HG02610 (cell line): ENCODE measurements at regions not wholly inside any gene's neighbourhood (a gene's known extent, or its start where the extent isn't known, plus 50 kb on each side); places are given as distances from the start of the nearest gene placed in this dataset.

Experiments
- ATAC-seq: cut with Tn5 transposase; IDR thresholded peaks from one replicate; pipeline ENCODE4 v1.9.1; 2021; ENCODE audit warnings: mild to moderate bottlenecking, moderate library complexity; ENCODE audit not compliant: unreplicated experiment

- ATAC-seq: no peak
These were observed 438.7 kb upstream of the SALL3 start for GRCh38 chr18:78540636-78541529.

GRCh38 chr18:78542204-78542603 lies 437.4 kb upstream of the SALL3 start:
- ATAC-seq: no peak

- ATAC-seq: no peak
These were observed 436.4 kb upstream of the SALL3 start for GRCh38 chr18:78543201-78543725.

GRCh38 chr18:78546281-78546680 lies 433.3 kb upstream of the SALL3 start:
- no peak for ATAC-seq

- no peak for ATAC-seq
These were observed 431.8 kb upstream of the SALL3 start for GRCh38 chr18:78547817-78548216.

- no peak for ATAC-seq
These were observed 431.2 kb upstream of the SALL3 start for GRCh38 chr18:78548261-78549058.

- no peak for ATAC-seq
These were observed 429.6 kb upstream of the SALL3 start for GRCh38 chr18:78549971-78550370.

GRCh38 chr18:78554944-78555608 lies 424.5 kb upstream of the SALL3 start:
- no peak for ATAC-seq

- ATAC-seq: no peak
These were observed 422.2 kb upstream of the SALL3 start for GRCh38 chr18:78557371-78557770.

- no peak for ATAC-seq
These were observed 421.4 kb upstream of the SALL3 start for GRCh38 chr18:78558101-78558810.

- ATAC-seq: no peak
These were observed 420.7 kb upstream of the SALL3 start for GRCh38 chr18:78558948-78559347.

GRCh38 chr18:78559584-78559983 lies 420.0 kb upstream of the SALL3 start:
- no peak for ATAC-seq

- ATAC-seq: no peak
These were observed 417.7 kb upstream of the SALL3 start for GRCh38 chr18:78561757-78562510.

- ATAC-seq: no peak
These were observed 417.1 kb upstream of the SALL3 start for GRCh38 chr18:78562531-78562961.

GRCh38 chr18:78563110-78563509 lies 416.5 kb upstream of the SALL3 start:
- no peak for ATAC-seq

- ATAC-seq: no peak
These were observed 415.6 kb upstream of the SALL3 start for GRCh38 chr18:78564030-78564429.

GRCh38 chr18:78564518-78564917 lies 415.1 kb upstream of the SALL3 start:
- no peak for ATAC-seq

- no peak for ATAC-seq
These were observed 414.4 kb upstream of the SALL3 start for GRCh38 chr18:78565240-78565639.

- ATAC-seq: no peak
These were observed 413.6 kb upstream of the SALL3 start for GRCh38 chr18:78566065-78566464.

GRCh38 chr18:78566720-78567119 lies 412.9 kb upstream of the SALL3 start:
- ATAC-seq: no peak
